HG03064 (cell line): ENCODE measurements at regions not wholly inside any gene's neighbourhood (a gene's known extent, or its start where the extent isn't known, plus 50 kb on each side); places are given as distances from the start of the nearest gene placed in this dataset.
"Not testable (repeated sequence)": the region's sequence is repeated elsewhere in the genome, so short reads cannot be mapped to it uniquely, and the experiment has no call there.

Source experiments
- ATAC-seq: cut with Tn5 transposase; IDR thresholded peaks from one replicate; pipeline ENCODE4 v1.9.1; 2021; ENCODE audit warnings: low read depth; ENCODE audit not compliant: unreplicated experiment

GRCh38 chr13:104525467-104525866 is 1459.2 kb upstream of the SLC10A2 start:
- ATAC-seq, result no peak

- no peak for ATAC-seq
These were observed 1456.2 kb upstream of the SLC10A2 start for GRCh38 chr13:104522235-104523072.

- no peak for ATAC-seq
These were observed 1444.2 kb upstream of the SLC10A2 start for GRCh38 chr13:104510422-104510821.

- ATAC-seq, result not testable (repeated sequence)
These were observed 1427.3 kb upstream of the SLC10A2 start for GRCh38 chr13:104493502-104493901.

GRCh38 chr13:104491916-104492315 is 1425.7 kb upstream of the SLC10A2 start:
- no peak for ATAC-seq

- no peak for ATAC-seq
These were observed 1420.8 kb upstream of the SLC10A2 start for GRCh38 chr13:104487006-104487405.

- ATAC-seq, result no peak
These were observed 1419.4 kb upstream of the SLC10A2 start for GRCh38 chr13:104485571-104485970.

- ATAC-seq, result no peak
These were observed 1417.4 kb upstream of the SLC10A2 start for GRCh38 chr13:104483631-104484030.

- no peak for ATAC-seq
These were observed 1411.0 kb upstream of the SLC10A2 start for GRCh38 chr13:104477261-104477660.

- no peak for ATAC-seq
These were observed 1407.7 kb upstream of the SLC10A2 start for GRCh38 chr13:104473936-104474335.

GRCh38 chr13:104466016-104466415 is 1399.8 kb upstream of the SLC10A2 start:
- ATAC-seq, result no peak

GRCh38 chr13:104461049-104461448 is 1394.8 kb upstream of the SLC10A2 start:
- no peak for ATAC-seq

- no peak for ATAC-seq
These were observed 1394.3 kb upstream of the SLC10A2 start for GRCh38 chr13:104460554-104460953.

- ATAC-seq, result no peak
These were observed 1383.8 kb upstream of the SLC10A2 start for GRCh38 chr13:104450006-104450405.

- ATAC-seq, result no peak
These were observed 1381.1 kb upstream of the SLC10A2 start for GRCh38 chr13:104447348-104447747.

GRCh38 chr13:104442536-104442935 is 1376.3 kb upstream of the SLC10A2 start:
- ATAC-seq, result no peak

GRCh38 chr13:104436555-104436954 is 1370.3 kb upstream of the SLC10A2 start:
- no peak for ATAC-seq

GRCh38 chr13:104431895-104432294 is 1365.7 kb upstream of the SLC10A2 start:
- no peak for ATAC-seq

- ATAC-seq, result no peak
These were observed 1360.2 kb upstream of the SLC10A2 start for GRCh38 chr13:104426435-104426834.

GRCh38 chr13:104422668-104423067 is 1356.5 kb upstream of the SLC10A2 start:
- no peak for ATAC-seq

- ATAC-seq, result no peak
These were observed 1350.8 kb upstream of the SLC10A2 start for GRCh38 chr13:104416973-104417372.

GRCh38 chr13:104414771-104415170 is 1348.6 kb upstream of the SLC10A2 start:
- ATAC-seq, result no peak
